Activated T-cell treated with anti-CD3 and anti-CD28 coated beads, Interleukin-2, amount 50 U/mL, for 72 hours (primary cell): ENCODE measurements at regions not wholly inside any gene's neighbourhood (a gene's known extent, or its start where the extent isn't known, plus 50 kb on each side); places are given as distances from the start of the nearest gene placed in this dataset.

Experiments used
- ATAC-seq, 2 donors: fragments of 150-1000 bp; cut with Tn5 transposase; replicated peaks in 1 of 2; 2 replicates each; pipeline ENCODE4 v1.10.0; 2021; ENCODE audit warnings: moderate library complexity in 2 of 2, mild to moderate bottlenecking in 1 of 2
- DNase-seq, 2 donors: peaks; one replicate each; pipeline ENCODE4 v3.0.0; 2021 to 2022; ENCODE audit warnings: mixed read lengths in 1 of 2
- H3K27ac Mint-ChIP-seq: one replicate; pipeline ENCODE4 v1.8.0; 2022; ENCODE audit warnings: mild to moderate bottlenecking, moderate library complexity, mixed read lengths
- H3K27me3 Mint-ChIP-seq: one replicate; pipeline ENCODE4 v1.8.0; 2022; ENCODE audit warnings: low read depth, mixed read lengths
- H3K36me3 Mint-ChIP-seq, 2 donors: one replicate each; pipeline ENCODE4 v1.8.0; 2022; ENCODE audit warnings: mixed read lengths in 2 of 2, mild to moderate bottlenecking in 1 of 2; ENCODE audit not compliant: insufficient read depth in 2 of 2
- H3K4me1 Mint-ChIP-seq: one replicate; pipeline ENCODE4 v1.8.0; 2022; ENCODE audit warnings: low read depth, mixed read lengths
- H3K4me3 Mint-ChIP-seq, 2 donors: one replicate each; pipeline ENCODE4 v1.8.0; 2022; ENCODE audit warnings: mild to moderate bottlenecking in 2 of 2, mixed read lengths in 2 of 2, moderate library complexity in 2 of 2
- H3K9me3 Mint-ChIP-seq, 2 donors: one replicate each; pipeline ENCODE4 v1.8.0; 2022; ENCODE audit warnings: mixed read lengths in 2 of 2

DNA sequence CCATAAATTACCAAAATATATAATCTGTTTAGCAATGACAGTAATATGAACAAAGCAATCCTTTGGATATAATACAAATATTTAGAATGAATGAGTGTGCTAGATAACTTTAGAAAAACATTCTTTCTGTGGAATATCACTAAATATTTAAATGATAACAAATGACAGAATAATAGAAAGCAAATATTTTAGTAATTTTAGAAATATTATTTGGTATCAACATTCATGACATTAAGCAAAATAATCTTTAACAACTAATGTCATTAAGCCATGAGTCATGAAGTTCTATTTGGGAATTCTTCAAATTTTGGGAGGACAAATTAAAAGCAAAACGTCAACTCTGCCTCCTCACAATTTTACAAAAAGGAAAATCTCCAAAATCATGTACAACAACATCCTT, 844.8 kb upstream of the LRRN3 start:
- Mint-ChIP-seq H3K36me3 (no peaks in the 10 kb centered on the region), H3K9me3 (peaks cover 2 to 3% of the 10 kb centered on the region in 2 donors), H3K4me3 (no peak overlapping the region), H3K27ac (no peak overlapping the region), H3K27me3 (no peaks in the 10 kb centered on the region), H3K4me1 (no peaks in the 10 kb centered on the region)
- no peak for ATAC-seq
- no peak for DNase-seq

DNA sequence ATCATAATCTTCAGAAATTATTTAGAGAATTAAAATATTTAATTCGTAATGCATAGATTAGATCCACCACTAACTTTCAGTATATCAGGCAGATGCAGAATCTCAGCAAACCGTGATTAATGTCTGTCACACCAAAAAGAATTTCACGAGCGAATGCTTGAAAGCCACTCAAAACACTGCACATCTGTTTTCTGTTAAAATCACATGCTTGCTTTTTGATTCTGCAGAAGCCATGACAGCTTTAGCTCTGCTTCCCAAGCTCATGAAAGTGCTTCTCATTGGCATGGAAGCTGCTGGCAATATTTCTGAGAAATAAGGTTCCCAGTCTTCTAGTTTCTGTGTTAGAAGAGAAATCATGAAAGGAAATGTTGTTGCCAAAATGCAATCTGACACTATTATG, 837.8 kb upstream of the LRRN3 start:
- no peak overlapping the region for H3K27ac Mint-ChIP-seq
- H3K36me3 Mint-ChIP-seq, result no peaks in the 10 kb centered on the region
- no peaks in the 10 kb centered on the region for H3K27me3 Mint-ChIP-seq
- no peak for DNase-seq
- H3K4me3 Mint-ChIP-seq, result no peak overlapping the region
- H3K9me3 Mint-ChIP-seq, result peaks cover 0 to 2% of the 10 kb centered on the region in 2 donors
- H3K4me1 Mint-ChIP-seq, result no peaks in the 10 kb centered on the region
- no peak for ATAC-seq

- H3K4me1 Mint-ChIP-seq, result no peaks in the 10 kb centered on the region
- DNase-seq, result no peak
- peaks cover 0 to 2% of the 10 kb centered on the region in 2 donors for H3K9me3 Mint-ChIP-seq
- no peak for ATAC-seq
- H3K27ac Mint-ChIP-seq, result no peak overlapping the region
- H3K4me3 Mint-ChIP-seq, result no peak overlapping the region
- H3K36me3 Mint-ChIP-seq, result no peaks in the 10 kb centered on the region
- H3K27me3 Mint-ChIP-seq, result no peaks in the 10 kb centered on the region
These were observed 833.3 kb upstream of the LRRN3 start for GRCh38 chr7:110257673-110258072.

- no peak for ATAC-seq
- no peak overlapping the region for H3K27ac Mint-ChIP-seq
- H3K4me1 Mint-ChIP-seq, result no peaks in the 10 kb centered on the region
- H3K9me3 Mint-ChIP-seq, result peaks cover 0 to 2% of the 10 kb centered on the region in 2 donors
- no peak overlapping the region for H3K4me3 Mint-ChIP-seq
- H3K27me3 Mint-ChIP-seq, result no peaks in the 10 kb centered on the region
- no peaks in the 10 kb centered on the region for H3K36me3 Mint-ChIP-seq
- no peak for DNase-seq
These were observed 828.7 kb upstream of the LRRN3 start for GRCh38 chr7:110262251-110262650.

DNA sequence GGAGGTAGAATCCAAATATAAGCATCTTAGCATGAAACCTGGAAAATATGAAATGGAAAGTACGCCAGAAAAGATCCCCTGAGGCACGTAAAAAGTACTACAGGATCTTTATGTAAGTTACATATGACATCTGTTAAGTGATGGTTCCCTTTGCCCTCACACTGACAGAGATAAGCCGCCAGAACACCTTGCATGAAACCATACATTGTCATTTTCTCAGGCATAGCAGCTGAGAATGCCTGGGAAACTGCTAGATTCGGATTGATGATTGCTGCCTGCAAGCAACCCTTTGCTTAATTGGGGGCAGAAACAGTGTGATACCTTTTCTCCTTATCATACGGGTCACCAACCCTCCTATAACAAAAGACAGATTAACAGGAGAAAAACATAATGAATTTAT, 826.6 kb upstream of the LRRN3 start:
- DNase-seq (no peak), ATAC-seq (no peak)
- no peak overlapping the region for H3K4me3 Mint-ChIP-seq
- H3K4me1 Mint-ChIP-seq, result no peaks in the 10 kb centered on the region
- no peaks in the 10 kb centered on the region for H3K36me3 Mint-ChIP-seq
- H3K27ac Mint-ChIP-seq, result no peak overlapping the region
- no peaks in the 10 kb centered on the region for H3K9me3 Mint-ChIP-seq
- H3K27me3 Mint-ChIP-seq, result no peaks in the 10 kb centered on the region

DNA sequence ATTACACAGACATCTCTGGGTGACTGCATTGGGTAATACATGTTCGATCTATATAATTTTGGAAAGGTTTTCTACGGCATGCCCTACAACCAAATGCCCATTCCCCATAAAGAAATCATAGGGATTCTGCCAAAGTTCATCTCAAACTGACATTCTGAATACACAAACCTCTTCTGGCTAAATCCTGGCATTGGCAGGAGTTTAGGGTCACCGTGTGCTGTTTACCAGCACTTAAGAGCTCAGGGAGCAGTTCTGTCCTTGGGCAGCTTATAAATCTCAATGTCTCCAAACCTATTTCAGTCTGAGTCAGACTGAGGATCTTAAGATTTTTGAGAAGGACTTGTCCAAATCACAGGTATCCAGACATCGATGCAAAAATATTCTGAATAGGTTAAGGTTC, 809.6 kb upstream of the LRRN3 start:
- H3K9me3 Mint-ChIP-seq, result no peaks in the 10 kb centered on the region
- H3K27ac Mint-ChIP-seq, result no peak overlapping the region
- ATAC-seq (no peak), DNase-seq (no peak)
- no peaks in the 10 kb centered on the region for H3K27me3 Mint-ChIP-seq
- no peaks in the 10 kb centered on the region for H3K4me1 Mint-ChIP-seq
- H3K4me3 Mint-ChIP-seq, result no peak overlapping the region
- no peaks in the 10 kb centered on the region for H3K36me3 Mint-ChIP-seq

DNA sequence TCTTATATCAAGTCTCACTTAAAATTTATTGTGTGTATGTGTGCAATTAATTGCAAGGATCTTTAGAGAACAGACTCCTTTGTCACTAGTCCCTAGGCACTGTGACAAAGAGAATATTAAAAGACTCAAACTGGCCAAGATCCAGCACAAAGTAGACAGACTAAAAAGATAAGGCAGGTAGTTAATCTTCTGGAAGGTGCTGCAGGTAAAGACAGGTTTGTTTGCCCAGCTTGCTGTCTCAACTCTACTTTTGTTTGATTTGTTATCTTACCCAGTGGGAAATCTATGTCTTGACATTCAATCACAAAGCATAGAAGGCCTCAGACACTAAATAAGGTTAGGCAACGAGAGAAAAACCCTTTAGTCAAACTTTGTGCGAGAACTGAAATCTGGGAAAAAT, 807.9 kb upstream of the LRRN3 start:
- Mint-ChIP-seq H3K27me3 (no peaks in the 10 kb centered on the region), H3K4me1 (no peaks in the 10 kb centered on the region), H3K27ac (no peak overlapping the region)

GRCh38 chr7:110291430-110291829, 799.5 kb upstream of the LRRN3 start:
- H3K27ac Mint-ChIP-seq, result no peak overlapping the region
- DNase-seq (no peak), ATAC-seq (no peak)
- H3K36me3 Mint-ChIP-seq, result no peaks in the 10 kb centered on the region
- H3K27me3 Mint-ChIP-seq, result no peaks in the 10 kb centered on the region
- H3K4me1 Mint-ChIP-seq, result no peaks in the 10 kb centered on the region
- peaks cover 0 to 2% of the 10 kb centered on the region in 2 donors for H3K9me3 Mint-ChIP-seq
- H3K4me3 Mint-ChIP-seq, result no peak overlapping the region

More for the DNA sequence above, 807.9 kb upstream of the LRRN3 start:
- Mint-ChIP-seq H3K9me3 (no peaks in the 10 kb centered on the region), H3K36me3 (no peaks in the 10 kb centered on the region), H3K4me3 (no peak overlapping the region)
- ATAC-seq, result no peak
- DNase-seq, result no peak

- H3K4me1 Mint-ChIP-seq, result no peaks in the 10 kb centered on the region
- H3K27me3 Mint-ChIP-seq, result peaks cover 6% of the 10 kb centered on the region
- no peaks in the 10 kb centered on the region for H3K36me3 Mint-ChIP-seq
- no peak overlapping the region for H3K4me3 Mint-ChIP-seq
- DNase-seq, result no peak
- no peak overlapping the region for H3K27ac Mint-ChIP-seq
- peaks cover 0 to 1% of the 10 kb centered on the region in 2 donors for H3K9me3 Mint-ChIP-seq
- ATAC-seq, result no peak
These were observed 794.6 kb upstream of the LRRN3 start for GRCh38 chr7:110296321-110296720.

DNA sequence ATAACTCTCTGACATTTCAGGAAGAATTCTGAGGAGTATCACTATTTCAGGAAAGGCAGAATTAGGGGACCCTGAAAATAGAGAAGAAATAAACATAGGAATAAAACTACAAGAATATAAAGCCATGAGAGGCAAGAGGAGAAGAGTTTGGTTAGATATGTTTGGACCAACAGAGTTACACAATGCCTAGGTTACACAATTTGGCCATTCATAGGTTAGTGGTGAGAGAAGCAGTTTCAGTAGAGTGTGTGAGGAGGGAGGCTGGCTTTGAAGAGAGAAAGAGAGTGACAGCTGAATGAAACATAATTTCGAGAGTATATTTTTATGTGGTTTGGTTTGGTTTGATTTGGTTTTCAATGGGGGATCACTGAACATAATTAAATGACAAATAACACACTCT, 783.2 kb upstream of the LRRN3 start:
- H3K27ac Mint-ChIP-seq, result no peak overlapping the region
- ATAC-seq, result no peak
- H3K4me1 Mint-ChIP-seq, result no peaks in the 10 kb centered on the region
- H3K4me3 Mint-ChIP-seq, result no peak overlapping the region
- DNase-seq, result no peak
- peaks cover 0 to 7% of the 10 kb centered on the region in 2 donors for H3K9me3 Mint-ChIP-seq
- H3K27me3 Mint-ChIP-seq, result no peaks in the 10 kb centered on the region
- no peaks in the 10 kb centered on the region for H3K36me3 Mint-ChIP-seq

DNA sequence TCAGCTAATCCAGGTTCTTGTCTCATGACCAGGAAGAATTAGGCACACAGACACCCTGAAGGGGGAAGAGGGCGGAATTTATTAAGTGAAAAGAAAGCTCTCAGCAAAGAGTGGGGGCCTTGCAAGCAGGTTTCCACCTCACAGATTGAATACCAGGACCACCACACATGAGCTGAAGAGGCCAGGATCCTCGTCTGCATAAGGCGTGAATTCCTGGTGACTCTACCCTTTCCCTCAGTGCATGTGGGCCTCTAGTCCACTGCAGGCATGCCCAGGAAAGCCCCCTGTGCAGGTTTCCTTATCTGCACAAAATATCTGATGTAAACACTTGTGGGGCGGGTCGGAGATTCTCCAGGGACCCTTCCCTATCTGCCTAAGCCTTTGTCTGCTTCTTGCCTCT, 782.1 kb upstream of the LRRN3 start:
- Mint-ChIP-seq H3K27ac (no peak overlapping the region), H3K9me3 (peaks cover 0 to 7% of the 10 kb centered on the region in 2 donors), H3K4me1 (no peaks in the 10 kb centered on the region), H3K27me3 (no peaks in the 10 kb centered on the region), H3K4me3 (no peak overlapping the region), H3K36me3 (no peaks in the 10 kb centered on the region)
- ATAC-seq (no peak), DNase-seq (no peak)

- Mint-ChIP-seq H3K9me3 (peaks cover 0 to 7% of the 10 kb centered on the region in 2 donors), H3K4me1 (no peaks in the 10 kb centered on the region), H3K36me3 (no peaks in the 10 kb centered on the region), H3K27me3 (no peaks in the 10 kb centered on the region), H3K27ac (no peak overlapping the region), H3K4me3 (no peak overlapping the region)
- no peak for DNase-seq
- ATAC-seq, result no peak
These were observed 781.0 kb upstream of the LRRN3 start for GRCh38 chr7:110309941-110310340.

DNA sequence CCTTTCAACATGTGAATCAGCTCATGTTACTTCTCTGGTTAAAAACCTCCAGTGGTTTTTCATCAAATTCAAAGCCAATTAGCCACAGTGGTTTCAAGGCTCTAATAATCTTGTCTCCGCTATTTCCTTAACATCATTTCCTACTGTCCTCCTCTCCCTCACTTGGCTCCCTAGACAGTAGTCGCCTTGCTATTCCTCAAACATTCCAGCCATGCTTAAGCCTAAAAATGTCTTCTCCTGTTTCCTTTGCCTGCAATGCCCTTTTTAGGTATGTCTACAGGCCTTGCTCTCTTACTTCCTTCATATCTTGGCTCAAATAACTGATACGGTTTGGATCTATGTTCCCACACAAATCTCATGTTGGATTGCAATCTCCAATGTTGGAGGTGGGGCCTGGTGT, 779.4 kb upstream of the LRRN3 start:
- peaks cover 0 to 9% of the 10 kb centered on the region in 2 donors for H3K9me3 Mint-ChIP-seq
- no peak overlapping the region for H3K4me3 Mint-ChIP-seq
- H3K27me3 Mint-ChIP-seq, result no peaks in the 10 kb centered on the region
- H3K4me1 Mint-ChIP-seq, result no peaks in the 10 kb centered on the region
- no peak overlapping the region for H3K27ac Mint-ChIP-seq
- DNase-seq (no peak), ATAC-seq (no peak)
- H3K36me3 Mint-ChIP-seq, result no peaks in the 10 kb centered on the region

- Mint-ChIP-seq H3K36me3 (peaks cover 0 to 5% of the 10 kb centered on the region in 2 donors), H3K4me3 (no peak overlapping the region), H3K27ac (no peak overlapping the region), H3K27me3 (no peaks in the 10 kb centered on the region), H3K9me3 (peaks cover 1 to 17% of the 10 kb centered on the region in 2 donors), H3K4me1 (no peaks in the 10 kb centered on the region)
- DNase-seq (no peak), ATAC-seq (no peak)
These were observed 773.2 kb upstream of the LRRN3 start for GRCh38 chr7:110317541-110318265.
